Gastrocnemius medialis (tissue), 4 donors: ENCODE measurements at regions not wholly inside any gene's neighbourhood (a gene's known extent, or its start where the extent isn't known, plus 50 kb on each side); places are given as distances from the start of the nearest gene placed in this dataset.

Experiments used
- CTCF ChIP-seq, 5 experiments: fragments of 450-650 bp in 3 of 5; fragments of 200-600 bp in 2 of 5; sonication (generic) in 2 of 5; IDR thresholded peaks in 4 of 5; conservative IDR thresholded peaks in 1 of 5; 1 replicate in 4 of 5; 2 replicates in 1 of 5; pipeline ENCODE4 v1.5.1; 2016 to 2019; ENCODE audit warnings: antibody characterized with exemption in 5 of 5, mild to moderate bottlenecking in 3 of 5, moderate library complexity in 3 of 5
- POLR2A ChIP-seq, 2 donors: fragments of 450-650 bp; IDR thresholded peaks; one replicate each; pipeline ENCODE4 v1.6.1; 2017; ENCODE audit warnings: antibody characterized with exemption in 2 of 2, mild to moderate bottlenecking in 2 of 2, moderate library complexity in 2 of 2

- TF ChIP-seq CTCF (IDR thresholded peaks at IDR 0.05 in 4 of 5, conservative IDR thresholded peaks at IDR 0.05 in 1 of 5) (no peak), POLR2A (IDR thresholded peaks at IDR 0.05) (no peak)
These were observed 1367.2 kb downstream of the EFNB2 start for GRCh38 chr13:105168295-105168694.
